IMR-90 (cell line): ENCODE measurements at regions not wholly inside any gene's neighbourhood (a gene's known extent, or its start where the extent isn't known, plus 50 kb on each side); places are given as distances from the start of the nearest gene placed in this dataset.

Source experiments
- ATAC-seq: fragments of 200-7000 bp; cut with Tn5 transposase; 2 replicates; pipeline ENCODE4 v1.9.1; 2020; ENCODE audit warnings: low read depth, mild to moderate bottlenecking, moderate library complexity
- BruUV-seq: library from RNA; stranded (reverse); fragments of 400-500 nt; replicated peaks from 2 replicates; lab custom pipeline; 2021; lab: Mats Ljungman, UMichigan
- CTCF ChIA-PET: fragments of 300-600 bp; formaldehyde crosslinking; extraction: SDS; loops from one replicate; lab custom pipeline; 2021; ENCODE audit warnings: antibody characterized with exemption; lab: Yijun Ruan, JAX
- POLR2A ChIA-PET: fragments of 300-600 bp; sonication (Branson Sonifier 250); formaldehyde crosslinking; loops from one replicate; lab custom pipeline; 2022; ENCODE audit warnings: antibody characterized with exemption; ENCODE audit not compliant: unreplicated experiment; lab: Charles Lee
- DNase-seq: peaks from one replicate; pipeline ENCODE4 v3.0.0; 2013
- H2AFZ ChIP-seq: replicated peaks from 2 replicates; pipeline ENCODE3; 2013; ENCODE audit warnings: low read length, mild to moderate bottlenecking; ENCODE audit not compliant: poor library complexity
- H2AK5ac ChIP-seq: 2 replicates; pipeline ENCODE4 v1.6.1; 2013; ENCODE audit warnings: low read depth, low read length, inconsistent platforms
- H2AK9ac ChIP-seq: replicated peaks from 2 replicates; pipeline ENCODE3; 2013; ENCODE audit warnings: mild to moderate bottlenecking, low read depth, low read length, moderate library complexity; ENCODE audit not compliant: poor library complexity
- H2BK120ac ChIP-seq: 2 replicates; pipeline ENCODE4 v1.6.1; 2013; ENCODE audit warnings: low read depth, low read length, inconsistent platforms
- H2BK15ac ChIP-seq: 3 replicates; pipeline ENCODE4 v1.6.1; 2013; ENCODE audit warnings: low read depth, low read length, inconsistent platforms
- H2BK20ac ChIP-seq: 2 replicates; pipeline ENCODE4 v1.6.1; 2013; ENCODE audit warnings: low read depth, mild to moderate bottlenecking, inconsistent platforms, low read length, moderate library complexity
- H2BK5ac ChIP-seq: 2 replicates; pipeline ENCODE4 v1.6.1; 2013; ENCODE audit warnings: mild to moderate bottlenecking, low read depth, low read length, inconsistent platforms; ENCODE audit not compliant: poor library complexity, severe bottlenecking
- H3K14ac ChIP-seq: replicated peaks from 2 replicates; pipeline ENCODE4 v1.6.1; 2013; ENCODE audit warnings: low read depth, low read length, inconsistent platforms
- H3K18ac ChIP-seq: 2 replicates; pipeline ENCODE4 v1.6.1; 2013; ENCODE audit warnings: low read depth, low read length, control low read depth
- H3K23ac ChIP-seq: 2 replicates; pipeline ENCODE4 v1.6.1; 2013; ENCODE audit warnings: low read depth, low read length, inconsistent platforms
- H3K27ac ChIP-seq: 2 replicates; pipeline ENCODE4 v1.5.1; 2013; ENCODE audit warnings: mild to moderate bottlenecking, control low read depth, low read length; ENCODE audit not compliant: insufficient read depth
- H3K27me3 ChIP-seq: 2 replicates; pipeline ENCODE4 v1.6.1; 2013; ENCODE audit warnings: low read length; ENCODE audit not compliant: control insufficient read depth, insufficient read depth
- H3K36me3 ChIP-seq: 2 replicates; pipeline ENCODE4 v1.6.1; 2013; ENCODE audit warnings: low read length, mixed read lengths; ENCODE audit not compliant: control insufficient read depth, insufficient read depth
- H3K4ac ChIP-seq: 2 replicates; pipeline ENCODE4 v1.6.1; 2013; ENCODE audit warnings: low read depth, low read length, inconsistent platforms
- H3K4me1 ChIP-seq: 2 replicates; pipeline ENCODE4 v1.6.1; 2013; ENCODE audit warnings: low read length, mixed read lengths; ENCODE audit not compliant: control insufficient read depth, insufficient read depth
- H3K4me2 ChIP-seq: 2 replicates; pipeline ENCODE4 v1.6.1; 2013; ENCODE audit warnings: low read depth, mild to moderate bottlenecking, control low read depth, low read length, moderate library complexity
- H3K4me3 ChIP-seq: 2 replicates; pipeline ENCODE4 v1.5.1; 2013; ENCODE audit warnings: low read depth, mild to moderate bottlenecking, control low read depth, low read length, moderate library complexity; ENCODE audit not compliant: insufficient read depth
- H3K56ac ChIP-seq: 2 replicates; pipeline ENCODE4 v1.6.1; 2013; ENCODE audit warnings: low read length, inconsistent platforms; ENCODE audit not compliant: insufficient read depth; ENCODE audit errors: extremely low read depth
- H3K79me1 ChIP-seq, 2 experiments: 2 replicates each; pipeline ENCODE4 v1.6.1; 2013; ENCODE audit warnings: low read length in 2 of 2, inconsistent platforms in 1 of 2, low read depth in 1 of 2
- H3K9ac ChIP-seq: 2 replicates; pipeline ENCODE4 v1.6.1; 2013; ENCODE audit warnings: low read depth, low read length, control low read depth
- H3K9me1 ChIP-seq: 2 replicates; pipeline ENCODE4 v1.6.1; 2013; ENCODE audit warnings: low read length, inconsistent platforms; ENCODE audit not compliant: insufficient read depth
- H3K9me3 ChIP-seq: 2 replicates; pipeline ENCODE4 v1.6.1; 2013; ENCODE audit warnings: low read length; ENCODE audit not compliant: control insufficient read depth, insufficient read depth
- H4K20me1 ChIP-seq: 2 replicates; pipeline ENCODE4 v1.6.1; 2013; ENCODE audit warnings: low read length, inconsistent platforms; ENCODE audit not compliant: insufficient read depth
- H4K5ac ChIP-seq: 2 replicates; pipeline ENCODE4 v1.6.1; 2013; ENCODE audit warnings: mild to moderate bottlenecking, low read depth, low read length, control low read depth
- H4K8ac ChIP-seq, 2 experiments: 2 replicates each; pipeline ENCODE4 v1.6.1; 2013; ENCODE audit warnings: low read depth in 2 of 2, low read length in 2 of 2, control low read depth in 1 of 2, inconsistent platforms in 1 of 2
- H4K91ac ChIP-seq: 2 replicates; pipeline ENCODE4 v1.6.1; 2013; ENCODE audit warnings: low read depth, low read length, inconsistent platforms; ENCODE audit not compliant: insufficient read depth
- ELK1 ChIP-seq: fragments of 150-350 bp; IDR thresholded peaks from 2 replicates; pipeline ENCODE4 v1.6.1; 2016; ENCODE audit warnings: low read depth, mild to moderate bottlenecking, low read length, moderate library complexity, borderline replicate concordance
- MAFK ChIP-seq: IDR thresholded peaks from 2 replicates; pipeline ENCODE4 v1.6.1; 2012; ENCODE audit warnings: low read depth, low read length, improper control_type of control experiment
- MXI1 ChIP-seq: IDR thresholded peaks from 2 replicates; pipeline ENCODE4 v1.6.1; 2012; ENCODE audit warnings: low read depth, mild to moderate bottlenecking, low read length, moderate library complexity, borderline replicate concordance
- WGBS, 2 experiments: methylation state at CpG; one replicate each; pipeline versions ENCODE4 v1.1.5 to v1.1.7; 2013; ENCODE audit warnings: missing lambda C conversion rate in 2 of 2; ENCODE audit not compliant: insufficient read length in 1 of 2; ENCODE audit errors: extremely low coverage in 2 of 2; 5-methylcytosine and 5-hydroxymethylcytosine counted together
- dilution Hi-C: fragments of 300-500 bp; cut with HindIII; formaldehyde crosslinking; loops from one replicate; pipeline ENCODE4 v1.14.3; 2018; ENCODE audit warnings: low sequenced_read_pairs; ENCODE audit not compliant: unreplicated experiment
- in situ Hi-C: fragments of 300-500 bp; cut with MboI; formaldehyde crosslinking; loops from 3 replicates; pipeline ENCODE4 v1.14.3; 2019; ENCODE audit warnings: low sequenced_read_pairs, inconsistent platforms, mixed read lengths
- intact Hi-C: fragments of 100-400 bp; cut with micrococcal nuclease; formaldehyde crosslinking; loops from 2 replicates; pipeline ENCODE4 v1.10.0; 2022

DNA sequence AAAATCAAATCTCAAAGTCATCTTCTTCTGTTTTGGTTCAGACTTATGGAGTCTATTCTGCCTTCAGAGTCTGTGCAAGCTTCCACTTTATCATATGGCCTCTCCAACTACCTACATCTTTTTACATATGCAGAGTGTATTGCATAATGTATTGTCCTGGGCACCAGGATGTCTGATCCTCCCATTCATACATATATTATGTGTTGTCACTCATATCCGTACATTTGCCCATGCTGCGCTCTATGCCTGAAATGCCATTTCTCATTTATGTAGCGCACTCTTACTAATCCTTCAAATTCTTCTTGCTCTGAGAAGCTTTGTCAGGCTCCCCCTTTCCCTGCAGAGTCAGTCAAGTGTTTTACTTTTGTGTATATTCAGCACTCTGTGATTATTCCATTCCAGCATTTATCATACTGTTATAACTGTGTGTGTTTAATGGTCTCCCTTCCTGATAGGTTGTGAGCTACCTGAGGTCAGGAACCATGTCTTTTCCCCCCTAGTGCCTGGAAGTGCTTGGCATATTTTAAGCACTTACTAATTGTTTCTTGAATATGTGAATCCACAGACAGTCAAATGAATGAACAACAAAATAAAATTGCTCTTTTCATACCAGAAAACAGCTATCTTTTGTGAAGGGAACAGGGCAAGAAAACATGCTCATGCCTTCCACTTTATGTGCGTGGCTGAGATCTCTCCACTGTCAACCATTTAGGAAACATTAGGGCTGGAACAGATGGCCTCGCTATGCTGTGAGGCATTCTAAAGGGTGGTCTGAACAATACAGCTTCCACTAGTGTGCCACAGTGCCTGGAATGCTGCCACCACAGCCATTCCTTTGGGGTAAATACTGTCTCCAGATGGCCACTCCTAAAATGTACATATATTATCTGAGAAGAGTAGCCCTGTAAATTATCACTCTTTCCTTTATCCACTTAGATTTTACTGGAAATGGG, 81.8 kb downstream of the GLUD2 start:
- dilution Hi-C loops (no loop called here), intact Hi-C loops (no loop called here)

More for the DNA sequence above, 81.8 kb downstream of the GLUD2 start:
- no peak overlapping the region for H2BK5ac ChIP-seq
- no peak overlapping the region for H3K9ac ChIP-seq
- ChIA-PET POLR2A (no interaction called here), CTCF (no interaction called here)
- H3K4me3 ChIP-seq = no peak overlapping the region
- H3K4ac ChIP-seq = no peak overlapping the region
- H2BK120ac ChIP-seq = no peak overlapping the region
- H3K79me1 ChIP-seq = no peaks in the 10 kb centered on the region
- no peaks in the 10 kb centered on the region for H3K4me1 ChIP-seq
- in situ Hi-C loops = no loop called here
- H3K9me1 ChIP-seq = no peaks in the 10 kb centered on the region
- DNase-seq (no peak), ATAC-seq (no peak)
- no peaks in the 10 kb centered on the region for H3K36me3 ChIP-seq
- H3K27ac ChIP-seq = no peak overlapping the region
- no peak overlapping the region for H2BK15ac ChIP-seq
- no peak overlapping the region for H4K91ac ChIP-seq
- no peak overlapping the region for H3K18ac ChIP-seq
- BruUV-seq = no TSS peak
- H4K20me1 ChIP-seq = no peaks in the 10 kb centered on the region
- H4K5ac ChIP-seq = no peak overlapping the region
- no peak overlapping the region for H3K56ac ChIP-seq
- no peak overlapping the region for H3K14ac ChIP-seq
- H2AK9ac ChIP-seq = no peak overlapping the region
- H3K27me3 ChIP-seq = no peaks in the 10 kb centered on the region
- no peak overlapping the region for H4K8ac ChIP-seq
- no peak overlapping the region for H2AK5ac ChIP-seq
- no peaks in the 10 kb centered on the region for H3K9me3 ChIP-seq
- TF ChIP-seq MXI1 = no peak
- no peak for TF ChIP-seq ELK1
- no peak for TF ChIP-seq MAFK
- no peak overlapping the region for H2BK20ac ChIP-seq
- no CpG with 5 or more reads among the region's 5 CpGs for WGBS, 2 experiments
- no peak overlapping the region for H3K4me2 ChIP-seq
- H3K23ac ChIP-seq = no peak overlapping the region
- H2AFZ ChIP-seq = no peak overlapping the region
